Esophagus squamous epithelium (tissue), 4 donors: ENCODE measurements at regions not wholly inside any gene's neighbourhood (a gene's known extent, or its start where the extent isn't known, plus 50 kb on each side); places are given as distances from the start of the nearest gene placed in this dataset.

Source experiments
- CTCF ChIP-seq, 6 experiments: fragments of 450-650 bp in 4 of 6; fragments of 200-600 bp in 2 of 6; sonication (generic) in 2 of 6; IDR thresholded peaks; one replicate each; pipeline ENCODE4 v1.5.1; 2016 to 2019; ENCODE audit warnings: antibody characterized with exemption in 6 of 6, mild to moderate bottlenecking in 4 of 6, moderate library complexity in 4 of 6
- POLR2A ChIP-seq, 4 donors: fragments of 450-650 bp; IDR thresholded peaks; one replicate each; pipeline ENCODE4 v1.6.1; 2017; ENCODE audit warnings: antibody characterized with exemption in 4 of 4, mild to moderate bottlenecking in 4 of 4, moderate library complexity in 3 of 4

- no peak for TF ChIP-seq CTCF (IDR thresholded peaks at IDR 0.05)
- no peak for TF ChIP-seq POLR2A (IDR thresholded peaks at IDR 0.05)
These were observed 692.5 kb downstream of the PRR16 start for GRCh38 chr5:121156565-121156964.
